HAP-1 (cell line): ENCODE measurements at regions not wholly inside any gene's neighbourhood (a gene's known extent, or its start where the extent isn't known, plus 50 kb on each side); places are given as distances from the start of the nearest gene placed in this dataset.
"Not testable (repeated sequence)": the region's sequence is repeated elsewhere in the genome, so short reads cannot be mapped to it uniquely, and the experiment has no call there.

Experiments used
- DNase-seq, 2 experiments: peaks; one replicate each; pipeline ENCODE4 v3.0.0-alpha.2; 2016 to 2020; ENCODE audit warnings: low spot score in 2 of 2
- H3K27me3 ChIP-seq: fragments of 250-450 bp; sonication (Bioruptor Pico); 2 replicates; pipeline ENCODE4 v1.5.1; 2020; ENCODE audit warnings: low read depth, mild to moderate bottlenecking, moderate library complexity
- H3K36me3 ChIP-seq: fragments of 250-450 bp; sonication (Bioruptor Pico); replicated peaks from 2 replicates; pipeline ENCODE4 v1.5.1; 2020; ENCODE audit warnings: mild to moderate bottlenecking
- H3K4me1 ChIP-seq: fragments of 250-450 bp; sonication (Bioruptor Pico); 2 replicates; pipeline ENCODE4 v1.5.1; 2020; ENCODE audit warnings: mild to moderate bottlenecking
- H3K4me3 ChIP-seq: fragments of 250-450 bp; sonication (Bioruptor Pico); 2 replicates; pipeline ENCODE4 v1.5.1; 2020; ENCODE audit warnings: mild to moderate bottlenecking, moderate library complexity
- H3K9me3 ChIP-seq: fragments of 250-450 bp; sonication (Bioruptor Pico); 2 replicates; pipeline ENCODE4 v1.5.1; 2020; ENCODE audit warnings: mild to moderate bottlenecking, moderate library complexity
- in situ Hi-C: fragments of 300-500 bp; cut with MboI; formaldehyde crosslinking; loops from 3 replicates; pipeline ENCODE4 v1.14.3; 2020; ENCODE audit warnings: low sequenced_read_pairs, inconsistent platforms, mixed read lengths

- in situ Hi-C loops, result no loop called here
- H3K9me3 ChIP-seq, result no peaks in the 10 kb centered on the region
These were observed 738.6 kb downstream of the GALC start for GRCh38 chr14:87254331-87254874.

DNA sequence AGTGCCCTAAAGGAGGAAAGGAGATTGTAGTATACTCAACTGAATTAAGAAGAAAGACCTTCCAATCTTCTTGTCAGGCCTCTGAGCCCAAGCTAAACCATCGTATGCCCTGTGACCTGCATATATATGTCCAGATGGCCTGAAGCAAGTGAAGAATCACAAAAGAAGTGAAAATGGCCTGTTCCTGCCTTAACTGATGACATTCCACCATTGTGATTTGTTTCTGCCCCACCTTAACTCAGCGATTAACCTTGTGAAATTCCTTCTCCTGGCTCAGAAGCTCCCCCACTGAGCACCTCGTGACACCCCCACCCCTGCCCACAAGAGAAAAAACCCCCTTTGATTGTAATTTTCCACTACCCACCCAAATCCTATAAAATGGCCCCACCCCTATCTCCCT is 739.2 kb downstream of the GALC start:
- in situ Hi-C loops, H3K9me3 ChIP-seq, H3K4me1 ChIP-seq, H3K36me3 ChIP-seq, DNase-seq, H3K4me3 ChIP-seq, H3K27me3 ChIP-seq: not testable (repeated sequence)

More at GRCh38 chr14:87254331-87254874, 738.6 kb downstream of the GALC start:
- Histone ChIP-seq H3K36me3 (no peaks in the 10 kb centered on the region), H3K27me3 (no peaks in the 10 kb centered on the region), H3K4me1 (no peaks in the 10 kb centered on the region), H3K4me3 (no peak overlapping the region)
- DNase-seq, result no peak

- Histone ChIP-seq H3K4me3 (no peak overlapping the region), H3K4me1 (no peaks in the 10 kb centered on the region), H3K9me3 (no peaks in the 10 kb centered on the region), H3K27me3 (no peaks in the 10 kb centered on the region), H3K36me3 (no peaks in the 10 kb centered on the region)
- DNase-seq, result no peak
- in situ Hi-C loops, result no loop called here
These were observed 740.9 kb downstream of the GALC start for GRCh38 chr14:87252103-87252502.

DNA sequence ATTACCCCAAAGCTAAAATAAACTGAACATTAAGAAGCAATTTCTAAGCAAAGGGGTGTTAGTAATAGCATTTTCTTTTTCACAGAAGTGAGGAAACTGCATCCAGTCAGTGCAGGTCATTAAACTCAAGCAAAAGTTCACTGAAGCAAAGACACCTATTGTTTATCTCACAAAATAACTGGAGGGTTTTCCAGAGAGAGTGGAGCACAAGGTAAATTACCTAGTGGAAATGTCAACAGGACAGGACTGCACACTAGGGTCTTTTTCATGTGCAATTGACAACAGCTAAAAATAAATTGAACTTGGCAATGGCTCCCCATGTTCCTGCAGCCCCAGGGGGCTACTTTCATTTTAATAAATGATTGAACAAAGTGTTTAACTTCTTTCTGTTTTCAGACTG is 742.0 kb downstream of the GALC start:
- Histone ChIP-seq H3K4me1 (no peaks in the 10 kb centered on the region), H3K9me3 (peaks cover 3% of the 10 kb centered on the region; the same call in 1 of the 2 replicates), H3K4me3 (no peak overlapping the region), H3K36me3 (no peaks in the 10 kb centered on the region), H3K27me3 (no peaks in the 10 kb centered on the region)
- in situ Hi-C loops, result no loop called here
- DNase-seq, result no peak

GRCh38 chr14:87241018-87241768 is 751.8 kb downstream of the GALC start:
- Histone ChIP-seq H3K4me1 (no peaks in the 10 kb centered on the region), H3K4me3 (no peak overlapping the region)

GRCh38 chr14:87240319-87240718 is 752.7 kb downstream of the GALC start:
- in situ Hi-C loops, H3K4me1 ChIP-seq, DNase-seq, H3K9me3 ChIP-seq, H3K27me3 ChIP-seq, H3K4me3 ChIP-seq, H3K36me3 ChIP-seq: not testable (repeated sequence)

More at GRCh38 chr14:87241018-87241768, 751.8 kb downstream of the GALC start:
- in situ Hi-C loops, result no loop called here
- Histone ChIP-seq H3K36me3 (no peaks in the 10 kb centered on the region), H3K9me3 (no peaks in the 10 kb centered on the region), H3K27me3 (no peaks in the 10 kb centered on the region)
- DNase-seq, result no peak

DNA sequence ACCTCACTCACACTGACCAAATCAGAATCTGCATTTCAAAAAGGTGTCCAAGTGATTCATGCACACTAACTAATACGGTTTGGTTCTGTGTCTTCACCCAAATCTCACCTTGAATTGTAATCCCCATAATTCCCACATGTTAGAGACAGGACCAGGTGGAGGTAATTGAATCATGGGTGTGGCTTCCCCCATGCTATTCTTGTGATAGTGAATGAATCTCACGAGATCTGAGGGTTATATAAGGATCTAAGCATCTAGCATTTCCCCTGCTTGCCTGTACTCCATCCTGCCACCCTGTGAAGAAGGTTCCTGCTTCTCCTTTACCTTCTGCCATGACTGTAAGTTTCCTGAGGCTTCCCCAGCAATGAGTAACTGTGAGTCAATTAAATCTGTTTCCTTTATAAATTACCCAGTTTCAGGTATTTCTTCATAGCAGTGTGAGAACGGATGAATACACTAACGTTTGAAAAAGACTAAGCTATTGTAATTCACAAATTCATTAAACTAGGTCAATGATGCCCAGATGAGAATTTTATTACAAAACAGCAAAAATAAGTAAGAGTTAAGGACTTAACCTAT is 759.1 kb downstream of the GALC start:
- H3K36me3 ChIP-seq, result no peaks in the 10 kb centered on the region
- DNase-seq, result no peak
- H3K4me3 ChIP-seq, result no peak overlapping the region
- no peaks in the 10 kb centered on the region for H3K27me3 ChIP-seq
- H3K9me3 ChIP-seq, result no peaks in the 10 kb centered on the region
- in situ Hi-C loops, result no loop called here
- H3K4me1 ChIP-seq, result no peaks in the 10 kb centered on the region

- Histone ChIP-seq H3K36me3 (no peaks in the 10 kb centered on the region), H3K27me3 (no peaks in the 10 kb centered on the region), H3K9me3 (no peaks in the 10 kb centered on the region), H3K4me1 (no peaks in the 10 kb centered on the region), H3K4me3 (no peak overlapping the region)
- in situ Hi-C loops, result no loop called here
- DNase-seq, result no peak
These were observed 759.7 kb downstream of the GALC start for GRCh38 chr14:87233266-87233665.

DNA sequence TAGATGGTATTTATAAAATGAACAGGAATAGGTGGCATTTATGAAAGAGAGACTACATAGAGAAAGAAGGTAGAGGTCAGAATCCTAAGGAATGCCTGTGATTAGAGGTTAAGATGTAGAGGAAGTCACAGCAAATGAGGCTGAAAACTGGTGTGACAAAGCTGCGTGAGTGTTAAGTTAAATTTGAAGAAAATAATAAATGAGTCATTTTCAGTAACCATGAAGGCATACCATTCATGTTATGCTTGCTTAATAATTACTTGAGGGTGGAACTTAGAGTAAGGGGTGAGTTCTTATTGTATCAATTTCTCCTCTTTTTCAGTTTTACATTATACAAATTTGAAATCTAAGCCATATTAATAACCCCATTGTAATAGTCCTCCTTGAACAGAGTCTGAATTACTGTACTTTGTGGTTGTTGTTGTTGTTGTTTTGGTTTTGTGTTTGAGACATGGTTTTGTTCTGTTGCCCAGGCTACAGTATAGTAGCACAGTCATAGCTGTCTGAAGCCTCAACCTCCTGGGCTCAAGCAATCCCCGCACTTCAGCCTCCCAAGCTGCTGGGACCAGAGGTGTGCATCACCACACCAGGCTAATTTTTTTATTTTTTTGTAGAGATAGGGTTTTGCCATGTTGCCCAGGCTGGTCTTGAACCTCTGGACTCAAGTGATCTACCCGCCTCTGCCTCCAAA is 761.5 kb downstream of the GALC start:
- H3K4me3 ChIP-seq, result no peak overlapping the region
- no peaks in the 10 kb centered on the region for H3K9me3 ChIP-seq
- no peaks in the 10 kb centered on the region for H3K4me1 ChIP-seq
- no peak for DNase-seq
- H3K36me3 ChIP-seq, result no peaks in the 10 kb centered on the region
- in situ Hi-C loops, result no loop called here
- no peaks in the 10 kb centered on the region for H3K27me3 ChIP-seq

DNA sequence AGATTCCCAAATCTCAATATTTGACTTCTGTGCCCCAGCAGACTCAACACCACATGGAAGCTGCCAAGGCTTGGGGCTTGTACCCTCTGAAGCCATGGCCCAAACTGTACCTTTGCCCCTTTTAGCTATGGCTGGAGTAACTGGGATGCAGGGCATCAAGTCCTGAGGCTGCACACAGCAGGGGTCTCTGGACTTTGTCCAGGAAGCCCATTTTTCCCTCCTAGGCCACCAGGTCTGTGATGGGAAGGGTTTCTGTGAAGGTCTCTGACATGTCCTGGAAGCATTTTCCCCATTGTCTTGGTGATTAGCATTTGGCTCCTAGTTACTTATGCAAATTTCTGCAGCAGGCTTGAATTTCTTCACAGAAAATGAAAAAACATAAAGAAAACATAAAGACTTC is 762.3 kb downstream of the GALC start:
- Histone ChIP-seq H3K27me3 (no peaks in the 10 kb centered on the region), H3K4me1 (no peaks in the 10 kb centered on the region), H3K36me3 (no peaks in the 10 kb centered on the region), H3K9me3 (no peaks in the 10 kb centered on the region), H3K4me3 (no peak overlapping the region)
- no peak for DNase-seq
- in situ Hi-C loops, result no loop called here

DNA sequence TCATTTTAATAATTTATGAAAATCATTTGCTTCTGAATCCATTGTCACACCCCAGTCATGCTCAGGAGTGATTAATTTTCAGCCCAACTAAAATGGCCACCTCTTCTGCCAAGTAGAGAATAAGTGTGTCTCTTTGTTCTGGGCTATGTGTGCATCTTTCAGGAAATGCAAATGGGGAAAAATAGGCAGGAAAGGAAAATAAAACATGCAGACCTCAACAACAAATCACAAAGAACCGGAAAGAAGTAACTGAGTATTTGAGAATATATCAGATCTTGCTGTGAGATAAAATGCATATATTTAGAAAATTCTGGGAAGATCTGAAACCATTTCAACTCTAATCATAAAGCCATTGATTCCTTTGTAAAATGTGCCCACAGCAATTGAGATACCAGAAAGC is 763.9 kb downstream of the GALC start:
- in situ Hi-C loops, result no loop called here
- H3K27me3 ChIP-seq, result no peaks in the 10 kb centered on the region
- no peak overlapping the region for H3K4me3 ChIP-seq
- DNase-seq, result no peak
- no peaks in the 10 kb centered on the region for H3K36me3 ChIP-seq
- no peaks in the 10 kb centered on the region for H3K9me3 ChIP-seq
- no peaks in the 10 kb centered on the region for H3K4me1 ChIP-seq

GRCh38 chr14:87217023-87217422 is 776.0 kb downstream of the GALC start:
- H3K9me3 ChIP-seq, result no peaks in the 10 kb centered on the region
- H3K27me3 ChIP-seq, result no peaks in the 10 kb centered on the region
- DNase-seq, result no peak
- H3K4me1 ChIP-seq, result no peaks in the 10 kb centered on the region
- in situ Hi-C loops, result no loop called here
- no peak overlapping the region for H3K4me3 ChIP-seq
- no peaks in the 10 kb centered on the region for H3K36me3 ChIP-seq

- in situ Hi-C loops, result no loop called here
- H3K4me1 ChIP-seq, result no peaks in the 10 kb centered on the region
- no peak for DNase-seq
- H3K27me3 ChIP-seq, result no peaks in the 10 kb centered on the region
- 0 out of 2 replicates have a peak, but pooled peaks cover under 1% of the 10 kb centered on the region for H3K9me3 ChIP-seq
- H3K36me3 ChIP-seq, result no peaks in the 10 kb centered on the region
- H3K4me3 ChIP-seq, result no peak overlapping the region
These were observed 778.4 kb downstream of the GALC start for GRCh38 chr14:87214558-87214957.

DNA sequence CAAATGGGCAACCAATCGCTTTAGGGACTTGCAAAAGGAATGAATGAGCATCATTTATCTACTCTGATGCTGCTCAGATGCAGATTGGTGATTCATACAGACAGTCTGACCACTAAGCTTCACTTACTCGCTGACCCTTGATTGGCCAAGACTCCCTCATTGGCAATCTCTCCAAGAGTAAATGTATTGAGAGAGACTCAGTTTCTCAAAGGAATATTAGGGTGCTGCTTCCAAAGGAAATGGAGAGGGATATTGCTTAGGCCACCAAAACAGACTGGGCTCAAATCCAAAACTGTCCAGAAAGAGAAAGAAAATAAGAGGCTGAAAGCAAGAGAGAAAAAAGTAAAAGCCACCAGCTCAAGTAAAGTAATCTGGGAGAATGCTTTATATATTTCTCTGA is 785.2 kb downstream of the GALC start:
- 0 out of 2 replicates have a peak, but pooled peaks cover 3% of the 10 kb centered on the region for H3K9me3 ChIP-seq
- no peaks in the 10 kb centered on the region for H3K36me3 ChIP-seq
- in situ Hi-C loops, result no loop called here

More for the DNA sequence above, 785.2 kb downstream of the GALC start:
- Histone ChIP-seq H3K4me1 (no peaks in the 10 kb centered on the region), H3K27me3 (no peaks in the 10 kb centered on the region), H3K4me3 (no peak overlapping the region)
- no peak for DNase-seq
